GM12892 (cell line): ENCODE measurements at regions not wholly inside any gene's neighbourhood (a gene's known extent, or its start where the extent isn't known, plus 50 kb on each side); places are given as distances from the start of the nearest gene placed in this dataset.

Experiments used
- POLR2A ChIP-seq: IDR thresholded peaks from 2 replicates; pipeline ENCODE4 v1.6.1; 2011; ENCODE audit warnings: low read depth, low read length, control low read depth
- POLR2AphosphoS5 ChIP-seq: IDR thresholded peaks from 2 replicates; pipeline ENCODE4 v1.6.1; 2011; ENCODE audit warnings: low read depth, low read length, control low read depth

DNA sequence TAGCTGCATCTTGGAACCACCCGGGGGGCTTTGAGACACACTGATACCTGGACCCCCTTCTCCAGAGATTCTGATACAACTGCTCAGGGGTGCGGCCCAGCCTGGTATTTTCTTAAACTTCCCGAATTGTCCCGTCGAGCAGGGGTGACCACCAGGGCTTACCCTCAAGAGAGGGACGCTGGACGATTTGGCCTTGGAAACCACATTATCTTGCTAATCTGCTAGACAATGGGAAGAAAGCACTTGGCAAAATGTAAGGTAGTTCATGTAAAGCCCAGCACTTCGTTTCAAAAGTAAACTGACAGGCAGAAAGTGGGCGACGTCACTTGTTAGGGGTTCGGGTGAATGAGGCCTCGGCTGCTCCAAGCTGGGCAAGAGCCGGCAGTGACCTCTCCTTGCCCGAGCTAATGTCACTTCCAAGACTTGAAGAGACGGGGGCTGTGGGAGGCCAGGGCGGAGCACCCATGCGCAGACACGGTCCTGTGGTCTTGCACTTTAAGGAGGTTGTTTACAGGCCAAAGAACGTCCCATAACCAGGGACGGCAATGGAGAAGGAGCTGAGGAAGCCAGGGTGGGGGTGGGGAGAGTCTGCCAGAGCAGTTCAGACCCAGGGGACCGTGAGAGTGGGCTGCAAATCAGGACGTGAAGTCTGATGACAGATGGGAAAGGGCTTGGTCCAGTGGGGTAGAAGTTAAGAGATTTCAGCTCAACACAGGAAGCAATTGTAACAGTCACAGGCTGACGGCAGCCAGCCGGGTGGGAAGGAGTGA is 152.7 kb upstream of the GSE1 start:
- TF ChIP-seq POLR2AphosphoS5 (no peak), POLR2A (no peak)
